Neural progenitor cell (in vitro differentiated cells): ENCODE measurements at regions not wholly inside any gene's neighbourhood (a gene's known extent, or its start where the extent isn't known, plus 50 kb on each side); places are given as distances from the start of the nearest gene placed in this dataset.

ENCODE experiments used
- DNase-seq: peaks from one replicate; pipeline ENCODE4 v3.0.0-alpha.2; 2016; ENCODE audit warnings: low spot score
- H2AFZ ChIP-seq: fragments of 200-600 bp; sonication (generic); replicated peaks from 2 replicates; pipeline ENCODE4 v1.6.1; 2016; ENCODE audit warnings: antibody characterized with exemption
- H3F3A ChIP-seq: fragments of 200-600 bp; sonication (generic); 2 replicates; pipeline ENCODE4 v1.6.1; 2016; ENCODE audit warnings: antibody characterized with exemption, low read depth
- H3K27ac ChIP-seq: fragments of 200-600 bp; sonication (generic); 2 replicates; pipeline ENCODE4 v1.5.1; 2016; ENCODE audit warnings: mild to moderate bottlenecking
- H3K27me3 ChIP-seq: fragments of 200-600 bp; sonication (generic); 2 replicates; pipeline ENCODE4 v1.6.1; 2016; ENCODE audit warnings: mild to moderate bottlenecking, moderate library complexity
- H3K36me3 ChIP-seq: fragments of 200-600 bp; sonication (generic); 2 replicates; pipeline ENCODE4 v1.5.1; 2016
- H3K4me1 ChIP-seq: fragments of 200-600 bp; sonication (generic); 2 replicates; pipeline ENCODE4 v1.6.1; 2016; ENCODE audit warnings: mixed run types
- H3K4me2 ChIP-seq: fragments of 200-600 bp; sonication (generic); 2 replicates; pipeline ENCODE4 v1.6.1; 2016
- H3K4me3 ChIP-seq: fragments of 200-600 bp; sonication (generic); 2 replicates; pipeline ENCODE4 v1.5.1; 2016
- H3K79me2 ChIP-seq: fragments of 200-600 bp; sonication (generic); 2 replicates; pipeline ENCODE4 v1.6.1; 2016; ENCODE audit warnings: low read depth
- H3K9ac ChIP-seq: fragments of 200-600 bp; sonication (generic); 2 replicates; pipeline ENCODE4 v1.6.1; 2016
- H3K9me3 ChIP-seq: fragments of 200-600 bp; sonication (generic); 2 replicates; pipeline ENCODE4 v1.5.1; 2016; ENCODE audit warnings: low read depth
- H4K20me1 ChIP-seq: fragments of 200-600 bp; sonication (generic); 2 replicates; pipeline ENCODE4 v1.6.1; 2016; ENCODE audit warnings: low read depth
- H3K27ac Mint-ChIP-seq: 3 replicates; pipeline ENCODE4 v1.8.0; 2021; ENCODE audit warnings: mixed read lengths
- H3K27me3 Mint-ChIP-seq: 2 replicates; pipeline ENCODE4 v1.8.0; 2022; ENCODE audit warnings: low read depth, mild to moderate bottlenecking, inconsistent platforms, moderate library complexity, mixed read lengths; ENCODE audit not compliant: insufficient read depth
- H3K36me3 Mint-ChIP-seq: 3 replicates; pipeline ENCODE4 v1.8.0; 2021; ENCODE audit warnings: mixed read lengths
- H3K4me1 Mint-ChIP-seq: 3 replicates; pipeline ENCODE4 v1.8.0; 2021; ENCODE audit warnings: mixed read lengths
- H3K4me3 Mint-ChIP-seq: 3 replicates; pipeline ENCODE4 v1.8.0; 2021; ENCODE audit warnings: mild to moderate bottlenecking, moderate library complexity, mixed read lengths
- H3K9me3 Mint-ChIP-seq: 3 replicates; pipeline ENCODE4 v1.8.0; 2020; ENCODE audit warnings: mixed read lengths
- CTCF ChIP-seq: fragments of 200-600 bp; sonication (generic); IDR thresholded peaks from 2 replicates; pipeline ENCODE4 v1.5.1; 2017; ENCODE audit warnings: antibody characterized with exemption, mild to moderate bottlenecking
- EZH2 ChIP-seq: fragments of 200-600 bp; sonication (generic); IDR thresholded peaks from 2 replicates; pipeline ENCODE4 v1.6.1; 2017; ENCODE audit warnings: antibody characterized with exemption, mild to moderate bottlenecking, moderate library complexity
- EZH2phosphoT487 ChIP-seq: fragments of 200-600 bp; sonication (generic); IDR thresholded peaks from 2 replicates; pipeline ENCODE4 v1.6.1; 2017; ENCODE audit warnings: antibody characterized with exemption

DNA sequence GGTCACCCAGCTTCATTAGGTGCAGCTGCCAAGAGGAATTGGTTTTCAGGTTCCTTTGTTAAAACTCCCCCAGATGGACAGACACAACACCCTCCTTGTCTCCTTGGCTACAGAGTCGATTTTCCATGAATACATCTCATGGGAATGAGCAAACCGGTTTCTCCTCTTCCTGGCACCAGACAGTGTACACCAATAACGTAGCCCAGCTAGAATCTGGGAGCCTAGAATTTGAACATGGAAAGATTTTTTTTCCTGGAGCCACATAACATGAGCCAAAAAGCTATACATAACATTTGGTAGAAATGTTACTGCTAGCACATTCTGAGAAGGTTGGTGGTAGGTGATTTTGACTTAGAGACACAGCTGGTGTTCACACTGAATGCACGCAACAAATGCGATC, 62.9 kb upstream of the SLC34A2 start:
- peaks cover 13% of the 10 kb centered on the region for H3K4me1 Mint-ChIP-seq
- H3K4me3 ChIP-seq: no peak overlapping the region
- DNase-seq: no peak
- TF ChIP-seq CTCF: no peak
- no peak for TF ChIP-seq EZH2phosphoT487
- TF ChIP-seq EZH2: no peak
- H3K9ac ChIP-seq: no peak overlapping the region
- no peaks in the 10 kb centered on the region for H3K79me2 ChIP-seq
- peaks cover 6% of the 10 kb centered on the region for H3K27me3 Mint-ChIP-seq
- no peak overlapping the region for H2AFZ ChIP-seq
- H3K4me3 Mint-ChIP-seq: no peak overlapping the region
- H3K9me3 ChIP-seq: no peaks in the 10 kb centered on the region
- H3K27ac Mint-ChIP-seq: peak overlapping the region; percentile 48
- peaks cover 8% of the 10 kb centered on the region for H3F3A ChIP-seq
- peaks cover 14% of the 10 kb centered on the region for H3K9me3 Mint-ChIP-seq
- H4K20me1 ChIP-seq: no peaks in the 10 kb centered on the region
- H3K36me3 ChIP-seq: no peaks in the 10 kb centered on the region
- H3K4me2 ChIP-seq: no peak overlapping the region
- H3K27ac ChIP-seq: no peak overlapping the region
- no peaks in the 10 kb centered on the region for H3K36me3 Mint-ChIP-seq
- peaks cover 13% of the 10 kb centered on the region for H3K4me1 ChIP-seq
- H3K27me3 ChIP-seq: no peaks in the 10 kb centered on the region
